ENCODE measurements at regions not wholly inside any gene's neighbourhood (a gene's known extent, or its start where the extent isn't known, plus 50 kb on each side); places are given as distances from the start of the nearest gene placed in this dataset.

- TF ChIP-seq REST (IDR thresholded peaks at IDR 0.05; ENCODE audit: low read depth): no peak
- TF ChIP-seq YY1 (IDR thresholded peaks at IDR 0.05; ENCODE audit: low read depth): no peak
- no peak for TF ChIP-seq EGR1 (IDR thresholded peaks at IDR 0.05)
- TF ChIP-seq ZBTB7A (IDR thresholded peaks at IDR 0.05; ENCODE audit: low read depth): no peak
- TF ChIP-seq CEBPB (IDR thresholded peaks at IDR 0.05): no peak
- no peak for TF ChIP-seq TAF1 (IDR thresholded peaks at IDR 0.05; ENCODE audit: low read depth)
- TF ChIP-seq RAD21 (IDR thresholded peaks at IDR 0.05; ENCODE audit: low read depth): no peak
- TF ChIP-seq MAX (IDR thresholded peaks at IDR 0.05): no peak
- TF ChIP-seq USF1 (IDR thresholded peaks at IDR 0.05): no peak
- TF ChIP-seq EP300 (IDR thresholded peaks at IDR 0.05; ENCODE audit: borderline replicate concordance): no peak
- no peak for TF ChIP-seq CREB1 (IDR thresholded peaks at IDR 0.05; ENCODE audit: low read depth)
Observed at GRCh38 chr4:60905162-60905561, 295.0 kb upstream of the ADGRL3 start.

Measured in Ishikawa (cell line).